GM23338 (cell line): ENCODE measurements at regions not wholly inside any gene's neighbourhood (a gene's known extent, or its start where the extent isn't known, plus 50 kb on each side); places are given as distances from the start of the nearest gene placed in this dataset.

Experiments used
- EZH2 ChIP-seq: fragments of 200-600 bp; sonication (generic); IDR thresholded peaks from one replicate; pipeline ENCODE4 v1.8.0; 2017; ENCODE audit warnings: antibody characterized with exemption, mild to moderate bottlenecking, low read depth; ENCODE audit not compliant: unreplicated experiment
- EZH2phosphoT487 ChIP-seq: fragments of 200-600 bp; sonication (generic); IDR thresholded peaks from one replicate; pipeline ENCODE4 v1.8.1; 2018; ENCODE audit warnings: antibody characterized with exemption; ENCODE audit not compliant: unreplicated experiment
- TF ChIP-seq, protein P1 (sequence below), 2 experiments: fragments of 200-600 bp in 1 of 2; sonication (generic) in 1 of 2; conservative IDR thresholded peaks; 2 replicates each; pipeline versions ENCODE4 v1.5.1 to v1.6.1; 2016 to 2017; ENCODE audit warnings: antibody characterized with exemption in 2 of 2, low read depth in 2 of 2, mild to moderate bottlenecking in 2 of 2, moderate library complexity in 1 of 2

DNA sequence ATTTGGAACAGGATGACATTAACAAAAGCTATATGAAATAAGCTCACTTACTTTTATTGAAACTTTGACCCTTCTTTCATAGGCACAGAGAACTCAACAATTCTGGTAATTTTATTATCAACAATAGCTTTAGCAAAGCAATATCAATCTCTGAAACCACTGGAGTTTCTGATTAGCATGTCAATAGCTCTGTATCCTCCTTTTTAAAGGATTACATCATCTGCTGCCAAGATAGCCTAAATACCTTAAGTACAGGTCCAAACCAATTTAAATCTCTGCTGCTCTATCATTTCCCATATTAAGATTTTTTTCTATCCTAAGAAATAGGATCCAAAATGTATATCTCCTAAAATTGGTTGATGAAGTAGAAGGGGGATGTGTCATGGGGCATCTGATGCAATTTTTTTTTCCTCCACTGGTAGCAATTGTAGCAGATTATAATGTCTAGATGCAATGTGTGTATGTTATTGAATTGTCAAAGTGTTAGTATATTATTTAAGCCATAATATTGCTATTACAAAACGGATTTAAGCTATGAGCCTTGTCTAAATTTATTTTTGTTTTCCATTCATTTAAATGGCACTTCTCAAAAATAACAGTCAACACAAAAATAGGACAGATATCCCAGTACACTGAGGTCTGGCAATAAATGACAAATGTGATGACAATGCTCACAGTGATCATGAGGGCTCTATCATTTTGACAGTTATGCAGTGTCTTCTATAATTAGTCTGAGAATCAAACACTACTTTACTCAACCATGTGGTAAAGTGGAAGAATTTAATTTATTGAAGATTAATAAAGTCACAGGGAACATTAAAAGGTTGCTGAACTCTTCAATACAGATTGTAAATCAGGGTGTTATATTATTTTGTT lies 328.4 kb downstream of the CDH7 start:
- TF ChIP-seq, protein P1, sequence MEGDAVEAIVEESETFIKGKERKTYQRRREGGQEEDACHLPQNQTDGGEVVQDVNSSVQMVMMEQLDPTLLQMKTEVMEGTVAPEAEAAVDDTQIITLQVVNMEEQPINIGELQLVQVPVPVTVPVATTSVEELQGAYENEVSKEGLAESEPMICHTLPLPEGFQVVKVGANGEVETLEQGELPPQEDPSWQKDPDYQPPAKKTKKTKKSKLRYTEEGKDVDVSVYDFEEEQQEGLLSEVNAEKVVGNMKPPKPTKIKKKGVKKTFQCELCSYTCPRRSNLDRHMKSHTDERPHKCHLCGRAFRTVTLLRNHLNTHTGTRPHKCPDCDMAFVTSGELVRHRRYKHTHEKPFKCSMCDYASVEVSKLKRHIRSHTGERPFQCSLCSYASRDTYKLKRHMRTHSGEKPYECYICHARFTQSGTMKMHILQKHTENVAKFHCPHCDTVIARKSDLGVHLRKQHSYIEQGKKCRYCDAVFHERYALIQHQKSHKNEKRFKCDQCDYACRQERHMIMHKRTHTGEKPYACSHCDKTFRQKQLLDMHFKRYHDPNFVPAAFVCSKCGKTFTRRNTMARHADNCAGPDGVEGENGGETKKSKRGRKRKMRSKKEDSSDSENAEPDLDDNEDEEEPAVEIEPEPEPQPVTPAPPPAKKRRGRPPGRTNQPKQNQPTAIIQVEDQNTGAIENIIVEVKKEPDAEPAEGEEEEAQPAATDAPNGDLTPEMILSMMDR (conservative IDR thresholded peaks at IDR 0.05; ENCODE audit: low read depth in 2 of 2): no peak
- TF ChIP-seq EZH2phosphoT487 (no peak), EZH2 (no peak)
